GM21786 (cell line): ENCODE measurements at regions not wholly inside any gene's neighbourhood (a gene's known extent, or its start where the extent isn't known, plus 50 kb on each side); places are given as distances from the start of the nearest gene placed in this dataset.
A peak's percentile ranks its signal among the peaks of the same experiment; 100 is the strongest.

Source experiments
- ATAC-seq: cut with Tn5 transposase; IDR thresholded peaks from one replicate; pipeline ENCODE4 v1.9.1; 2021; ENCODE audit not compliant: unreplicated experiment

DNA sequence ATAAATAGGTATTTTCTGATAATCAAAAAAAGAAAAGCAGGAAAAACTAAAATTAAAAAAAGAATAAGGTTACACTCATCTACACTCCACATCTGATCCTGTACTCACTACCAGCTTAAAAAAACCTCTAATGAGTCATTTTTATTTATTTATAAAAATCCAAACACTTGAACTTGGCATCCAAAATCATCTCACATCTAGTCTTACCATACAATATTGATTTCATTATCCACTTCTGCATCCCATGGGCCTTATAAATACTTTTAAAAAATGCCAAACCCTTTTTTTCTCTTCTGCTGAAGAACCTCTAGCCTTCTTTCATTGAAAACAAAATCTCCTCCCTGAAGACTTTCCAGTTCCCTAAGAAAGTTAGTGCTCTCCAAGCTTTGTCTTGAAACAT lies 109.7 kb downstream of the TMTC3 start:
- no peak for ATAC-seq

DNA sequence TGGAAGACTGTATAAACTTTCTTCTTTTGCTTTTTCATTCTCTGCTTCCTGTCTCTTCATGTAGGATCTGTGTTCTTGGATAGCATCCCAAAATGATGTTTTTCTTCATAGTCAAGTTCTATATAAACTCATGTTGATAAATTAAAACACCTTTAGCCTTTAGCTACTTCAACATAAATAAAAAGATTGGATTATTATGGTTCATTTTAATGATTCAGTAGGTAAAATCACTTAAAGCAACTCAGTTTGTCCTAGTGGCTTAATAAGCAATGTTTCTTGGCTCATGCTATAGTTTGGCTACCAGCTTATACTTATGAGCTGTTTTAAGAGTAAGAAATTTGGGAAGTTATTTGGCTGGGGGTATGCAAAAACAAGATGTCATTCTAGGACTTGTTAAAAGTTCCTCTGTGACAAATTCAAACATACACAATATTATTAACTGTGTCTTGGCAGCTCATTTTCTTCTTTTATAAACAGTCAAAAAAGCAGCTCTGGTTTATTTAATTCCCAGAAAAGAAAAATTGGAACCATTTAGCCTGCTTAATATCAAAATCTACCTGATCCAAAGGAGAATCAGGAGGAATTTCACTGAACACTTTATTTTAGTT lies 111.4 kb downstream of the TMTC3 start:
- no peak for ATAC-seq

DNA sequence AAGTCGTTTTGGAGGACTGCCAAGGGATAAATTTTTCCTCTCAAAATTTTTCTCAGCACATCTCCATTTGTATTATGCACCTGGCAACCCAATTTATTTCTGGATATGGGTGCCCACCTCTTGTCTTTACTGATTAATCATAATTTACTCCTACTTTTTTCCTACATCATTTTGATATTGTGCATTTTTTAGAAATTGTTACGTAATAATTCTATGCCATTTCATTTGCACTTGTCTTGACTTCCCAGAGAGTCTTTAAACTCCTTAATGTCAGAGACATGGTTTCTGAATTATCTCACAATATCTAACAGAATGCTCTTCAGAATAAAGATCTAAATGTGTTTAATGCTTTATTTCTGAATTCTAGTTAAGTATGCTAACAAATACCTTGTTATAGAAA lies 113.1 kb downstream of the TMTC3 start:
- ATAC-seq: no peak

DNA sequence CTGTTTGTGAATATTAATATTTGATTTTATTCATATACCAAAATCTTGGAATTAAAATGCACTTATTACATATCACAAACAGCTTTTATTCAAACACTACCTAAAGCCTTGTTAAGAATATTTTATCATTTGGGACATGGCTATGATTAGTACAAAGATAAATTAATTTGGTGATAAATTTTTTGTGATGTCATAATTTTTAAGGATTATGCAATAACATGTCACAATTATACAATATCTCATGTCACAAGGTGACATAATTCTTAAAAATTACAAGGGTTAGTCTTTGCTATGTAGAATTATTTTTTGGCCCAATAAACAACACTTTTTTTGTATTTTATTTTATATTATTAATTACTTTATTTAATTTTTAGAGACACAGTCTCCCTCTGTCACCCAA lies 113.7 kb downstream of the TMTC3 start:
- ATAC-seq: no peak

DNA sequence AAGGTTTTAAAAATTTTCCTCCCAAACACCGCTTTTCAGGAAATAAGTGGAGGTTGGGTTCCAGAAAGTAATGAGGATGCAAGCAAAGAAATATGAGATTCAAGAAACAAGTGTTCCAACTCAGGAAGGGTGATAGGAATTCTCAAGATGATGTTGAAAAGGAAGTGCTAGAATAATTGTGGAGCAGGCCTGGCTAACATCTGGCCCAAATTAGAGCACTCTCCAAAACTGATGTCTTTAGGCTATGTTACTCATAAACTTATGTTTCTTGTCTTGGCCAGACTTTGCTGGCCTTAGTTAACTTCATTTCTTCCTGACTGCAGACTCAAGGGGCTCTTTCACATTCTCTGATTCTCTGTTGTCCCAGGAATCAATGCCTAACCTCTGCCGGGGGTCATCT lies 116.3 kb downstream of the TMTC3 start:
- ATAC-seq: no peak

DNA sequence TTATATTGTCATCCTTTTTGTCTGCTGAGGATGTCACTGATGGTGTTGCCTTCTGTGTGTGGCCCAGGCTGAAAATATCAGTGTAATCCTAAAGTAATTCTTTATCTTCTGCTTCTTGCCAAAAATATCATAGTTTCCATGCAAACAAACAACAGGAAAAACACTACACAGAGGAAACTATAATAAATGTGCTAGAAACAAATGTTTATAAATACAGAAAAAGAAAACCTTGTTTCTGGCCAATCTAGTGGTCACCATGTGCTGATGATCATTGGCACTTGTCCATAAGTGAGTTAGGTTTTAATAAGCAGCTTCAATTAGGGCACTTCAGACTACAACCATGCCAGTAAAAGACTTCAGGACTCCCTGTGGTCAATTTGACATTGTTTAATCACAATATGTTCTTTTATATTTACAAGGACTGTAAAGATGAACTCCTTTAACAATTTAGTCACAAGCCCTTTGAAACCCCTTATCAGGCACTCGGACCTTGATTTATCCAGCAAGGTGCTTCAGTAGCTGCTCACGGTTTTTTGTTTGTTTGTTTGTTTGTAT lies 124.8 kb downstream of the TMTC3 start:
- no peak for ATAC-seq

DNA sequence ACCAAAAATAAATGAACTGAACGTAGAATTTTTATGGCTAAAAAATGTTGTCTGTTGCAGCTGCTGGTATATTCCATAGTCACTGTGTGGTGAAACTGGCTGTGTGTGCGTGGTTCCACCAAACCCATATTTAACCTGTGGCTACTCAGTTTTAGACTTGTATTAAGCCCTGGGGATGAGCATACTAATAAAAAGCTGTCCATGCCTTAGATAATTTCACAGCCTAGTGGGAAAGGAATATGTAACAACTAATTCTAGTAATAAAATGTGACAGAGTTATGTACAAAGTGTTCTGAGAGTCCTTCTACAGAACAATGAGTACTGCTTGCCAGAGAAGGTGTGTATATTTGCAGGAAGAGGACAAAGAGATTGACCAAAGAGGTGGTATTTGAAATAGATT lies 125.5 kb downstream of the TMTC3 start:
- no peak for ATAC-seq

DNA sequence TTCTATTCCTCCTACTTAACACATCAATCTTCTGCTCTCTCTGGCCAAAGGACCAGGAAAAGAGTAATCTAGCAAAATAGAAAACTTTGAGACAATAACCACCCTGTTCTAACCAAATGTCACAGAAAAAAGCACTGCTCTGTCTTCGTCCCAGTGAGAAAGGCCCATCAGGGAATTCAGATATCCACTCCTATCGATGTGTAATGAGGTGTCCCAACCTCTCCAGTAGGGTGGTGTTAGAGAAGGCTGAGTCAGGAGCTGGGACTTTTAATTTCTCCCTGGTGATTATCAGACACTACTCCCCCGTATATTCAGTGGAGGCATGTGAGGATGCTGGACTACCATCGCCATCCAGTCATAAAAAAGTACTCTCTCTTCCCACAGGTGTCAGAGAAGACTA lies 130.3 kb downstream of the TMTC3 start:
- no peak for ATAC-seq

DNA sequence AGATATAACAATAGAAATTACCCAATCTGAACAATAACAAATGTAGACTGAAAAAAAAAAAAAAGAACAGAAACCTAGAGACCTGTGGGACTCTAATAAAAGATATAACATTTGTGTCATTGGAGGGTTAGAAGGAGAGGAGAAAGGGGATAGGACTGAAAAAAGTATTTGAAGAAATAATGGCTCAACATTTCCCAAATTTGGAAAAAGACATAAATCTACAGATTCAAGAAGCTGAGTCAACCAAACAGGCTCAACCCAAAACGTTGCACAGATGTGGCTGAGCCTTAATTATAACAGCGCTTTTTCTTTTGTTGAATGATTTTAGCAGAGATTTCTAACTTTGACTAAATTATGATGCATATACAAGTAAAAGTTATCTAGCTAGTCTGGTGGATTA lies 131.3 kb downstream of the TMTC3 start:
- ATAC-seq: no peak

DNA sequence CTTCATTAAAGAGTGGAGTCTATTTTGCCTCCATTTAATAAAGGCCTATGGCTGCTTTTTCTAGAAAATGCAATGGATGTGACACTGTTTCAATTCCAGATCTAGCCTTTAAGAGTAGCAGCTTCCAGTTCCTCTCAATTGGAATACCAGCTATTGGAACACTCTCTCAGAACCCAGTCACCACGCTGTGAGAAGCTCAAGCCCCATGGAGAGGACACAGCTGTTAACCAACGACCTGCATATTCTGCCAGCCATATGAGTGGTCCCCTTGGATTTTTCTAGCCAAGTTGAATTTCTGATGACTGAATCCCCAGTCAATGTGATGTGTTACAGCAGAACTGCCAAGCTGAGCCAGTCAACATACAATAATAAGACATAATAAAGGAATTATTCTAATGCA lies 131.8 kb downstream of the TMTC3 start:
- ATAC-seq: no peak

DNA sequence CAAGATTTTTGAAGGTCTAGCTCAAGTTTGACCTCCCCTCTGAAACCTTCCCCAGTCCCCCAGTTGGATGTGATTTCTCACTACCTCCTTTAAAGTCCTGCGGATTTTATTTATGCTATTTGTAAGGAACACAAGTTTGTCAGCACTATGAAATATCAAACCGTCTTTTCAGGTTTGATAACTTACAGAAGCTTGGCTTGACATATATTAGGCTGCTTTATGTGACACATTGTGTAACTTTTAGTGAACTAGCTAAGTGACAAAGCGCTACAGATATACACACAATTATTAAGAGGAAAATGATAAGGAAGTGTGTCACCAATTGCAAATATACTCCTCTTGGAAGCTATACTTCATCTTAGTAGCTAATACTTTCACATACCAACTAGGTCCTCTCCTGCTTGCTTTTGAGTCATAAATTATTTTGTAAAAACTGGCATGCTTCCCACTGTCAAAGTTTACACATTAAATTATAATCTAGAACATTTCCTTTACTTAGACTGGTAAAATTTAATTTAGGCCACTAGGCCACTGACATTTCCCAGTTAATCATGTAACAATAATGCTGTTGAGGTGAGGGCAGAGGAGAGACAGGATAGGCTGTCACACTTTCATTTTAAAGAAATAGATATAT lies 149.5 kb downstream of the TMTC3 start:
- no peak for ATAC-seq

DNA sequence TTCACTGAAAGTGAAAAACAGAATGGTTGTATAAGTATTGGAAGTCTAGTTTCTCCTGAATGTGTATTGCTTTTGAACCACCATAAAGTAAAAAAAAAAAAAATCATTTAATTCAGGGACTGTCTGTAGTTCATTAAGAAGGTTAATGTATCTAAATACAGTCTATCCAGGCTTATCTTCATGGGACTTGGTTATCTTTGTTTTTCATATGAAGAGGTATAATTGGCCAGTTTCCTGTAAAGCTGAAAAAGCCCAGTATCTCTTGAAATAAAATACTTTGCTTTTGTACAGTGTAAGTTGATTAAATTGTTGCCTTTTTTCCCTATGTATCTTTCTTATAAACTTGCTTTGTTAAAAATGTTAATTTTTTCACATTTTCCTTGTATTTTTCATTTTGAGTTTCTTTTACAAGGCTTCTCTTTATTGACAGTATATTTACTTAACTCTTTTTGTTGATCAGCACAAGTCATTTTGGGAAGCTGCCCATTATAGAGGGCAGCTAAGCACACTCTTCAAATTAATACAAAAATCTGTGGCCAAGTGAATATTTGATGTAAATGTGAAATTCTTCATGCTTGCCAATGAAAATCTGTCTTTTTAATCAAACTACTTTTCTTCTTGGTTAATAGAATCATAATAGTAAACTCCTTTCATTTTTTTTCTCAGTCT lies 156.0 kb downstream of the TMTC3 start:
- ATAC-seq: no peak

DNA sequence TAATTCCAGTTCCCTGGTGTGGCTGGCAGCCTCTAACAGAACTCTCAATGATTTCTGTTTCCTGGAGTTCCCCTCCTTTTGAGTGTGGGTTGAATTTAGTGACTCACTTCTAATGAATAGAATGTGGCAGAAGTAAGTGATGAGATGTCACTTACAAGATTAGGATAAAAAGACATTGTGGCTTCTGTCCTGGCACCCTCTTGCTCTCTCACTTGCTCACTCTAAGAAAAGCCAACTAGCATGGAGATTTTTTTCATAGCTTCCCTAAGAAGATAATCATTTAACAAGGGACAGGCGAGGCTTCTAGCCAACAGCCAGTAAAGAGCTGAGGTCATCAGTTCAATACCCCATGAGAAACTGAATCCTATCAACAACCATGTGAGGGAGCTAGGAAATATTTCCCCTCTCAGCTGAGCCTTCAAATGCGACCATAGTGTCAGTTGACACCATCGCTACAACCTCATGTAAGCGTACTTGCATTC lies 156.7 kb downstream of the TMTC3 start:
- peak; percentile 27 for ATAC-seq

DNA sequence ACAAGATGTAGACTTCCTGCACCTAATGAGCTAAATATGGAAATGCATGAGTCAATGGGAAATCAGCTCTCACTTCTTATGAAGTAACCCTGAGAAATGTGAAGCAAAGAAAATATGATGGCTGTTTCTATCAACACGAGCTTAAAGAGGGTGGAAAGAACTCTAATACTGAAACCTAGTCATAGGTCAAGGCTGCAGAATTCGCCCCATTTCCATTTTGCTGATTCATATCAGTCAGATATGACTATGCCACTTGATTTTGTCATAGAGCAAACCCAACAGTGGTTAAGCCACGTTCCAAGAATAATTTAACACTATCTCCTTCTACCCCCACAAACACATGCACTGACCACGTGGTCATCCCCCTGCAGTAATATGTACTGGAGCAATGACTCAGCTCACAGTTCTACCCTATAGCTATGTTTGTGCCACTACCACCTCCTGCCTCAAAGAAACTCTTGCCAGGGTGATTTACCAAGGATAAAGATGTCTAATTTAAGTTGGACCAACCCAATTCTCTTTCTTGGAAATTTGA lies 157.5 kb downstream of the TMTC3 start:
- ATAC-seq: peak; percentile 93

DNA sequence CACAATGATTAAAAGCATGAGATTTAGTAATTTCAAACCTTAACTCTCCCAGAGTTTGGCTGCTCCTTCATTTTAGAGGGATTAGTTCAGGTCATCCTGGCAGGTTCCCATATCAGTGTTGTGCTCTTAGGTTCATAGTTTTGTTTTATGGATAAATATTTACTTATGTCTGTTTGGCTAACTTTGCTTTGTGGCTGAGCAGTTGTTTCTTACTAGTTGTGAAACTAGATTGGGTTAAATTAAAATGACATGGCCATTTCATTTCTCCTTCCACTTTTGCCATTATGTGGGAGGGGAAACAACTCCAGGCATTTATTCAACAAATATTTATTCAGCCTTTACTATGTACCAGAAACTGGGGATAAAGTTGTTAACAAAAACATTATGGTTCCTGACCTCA lies 158.8 kb downstream of the TMTC3 start:
- ATAC-seq: no peak

DNA sequence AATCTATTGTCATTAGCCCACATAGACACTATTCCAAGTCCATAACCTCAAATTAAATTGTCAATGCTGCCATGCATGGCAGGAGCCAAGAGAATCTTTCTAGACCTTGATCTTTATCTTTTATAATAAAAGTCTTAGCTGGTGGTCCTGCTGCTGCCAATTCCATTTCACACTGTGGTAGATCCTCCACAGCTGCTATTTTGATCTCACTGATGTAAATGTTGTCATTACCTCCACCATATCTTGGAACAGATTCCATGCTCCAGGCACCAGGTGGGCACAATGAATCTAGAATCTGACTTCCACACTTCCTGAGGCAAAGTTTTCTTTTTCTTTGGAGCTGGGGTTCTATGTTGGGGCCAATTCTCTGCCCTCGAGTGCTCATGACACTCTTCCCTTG lies 161.2 kb downstream of the TMTC3 start:
- no peak for ATAC-seq

DNA sequence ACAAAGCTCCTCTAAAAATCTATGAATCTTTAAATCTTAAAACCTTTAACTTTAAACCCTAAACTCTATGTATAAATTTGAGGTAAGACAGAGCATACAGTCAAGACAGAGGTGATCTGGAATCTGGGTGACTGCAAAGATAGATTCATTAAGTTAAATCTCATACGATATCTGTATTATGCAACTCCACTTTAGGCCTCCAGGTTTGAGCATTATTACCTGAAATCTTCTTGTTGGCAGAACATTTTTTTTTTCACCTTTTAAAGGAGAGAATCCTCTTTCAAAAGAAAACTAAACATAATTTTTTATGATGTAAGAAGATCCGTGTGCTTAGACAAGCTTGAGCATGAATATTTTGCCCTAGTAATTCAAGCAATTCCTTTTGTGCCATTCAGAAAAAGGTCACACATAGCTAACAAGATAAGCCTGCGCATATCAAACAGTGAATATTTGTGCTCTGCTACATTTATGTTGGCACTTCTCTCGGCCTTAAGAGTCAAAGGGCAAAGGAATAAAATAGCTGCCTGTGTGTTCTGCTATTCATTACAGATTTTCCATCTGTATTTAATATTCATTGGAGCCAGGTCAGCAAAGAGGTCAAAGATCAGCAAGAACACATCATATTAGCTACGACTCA lies 163.3 kb downstream of the TMTC3 start:
- ATAC-seq: no peak

DNA sequence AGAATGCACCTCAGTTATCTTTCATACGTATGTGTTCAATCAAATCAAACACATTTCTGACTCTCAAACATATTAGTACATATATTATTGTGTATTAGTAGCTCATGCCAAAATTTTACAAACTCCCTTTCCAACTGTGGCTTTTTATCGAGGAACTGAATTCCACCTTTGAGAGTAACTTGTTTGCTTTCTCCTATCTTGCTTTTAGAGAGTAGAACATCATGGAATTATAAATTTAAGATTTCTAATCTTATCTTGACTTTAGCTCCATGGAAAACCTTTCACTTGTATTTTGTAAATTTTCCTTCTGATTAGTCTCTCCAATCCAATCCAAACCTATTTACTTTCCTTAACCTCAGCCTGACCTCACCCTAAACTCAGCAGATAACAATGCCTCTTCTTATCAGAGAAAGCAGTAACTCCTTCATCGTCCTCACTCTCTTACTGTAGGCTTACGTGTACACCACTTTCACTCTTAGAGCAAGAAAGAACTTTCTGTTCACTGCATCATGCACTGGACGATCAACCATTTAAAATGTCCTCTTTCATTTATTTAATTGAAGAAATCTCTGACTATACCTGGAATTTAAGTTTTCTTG lies 164.5 kb downstream of the TMTC3 start:
- peak; percentile 54 for ATAC-seq

DNA sequence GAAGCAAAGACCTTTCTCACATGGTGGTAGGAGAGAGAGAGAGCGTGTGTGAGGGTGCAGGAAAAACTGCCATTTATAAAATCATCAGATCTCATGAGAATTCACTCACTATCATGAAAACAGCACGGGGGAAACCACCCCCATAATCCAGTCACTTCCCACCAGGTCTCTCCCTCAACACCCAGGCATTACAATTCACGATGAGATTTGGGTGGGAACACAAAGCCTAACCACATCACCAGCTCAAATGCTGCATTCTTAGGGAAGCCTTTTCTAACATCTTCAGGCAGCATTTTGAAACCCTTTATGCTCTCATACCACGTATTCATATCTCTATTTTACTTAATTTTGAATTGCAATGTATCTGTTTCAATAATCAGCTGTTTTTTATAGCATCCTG lies 165.9 kb downstream of the TMTC3 start:
- no peak for ATAC-seq

DNA sequence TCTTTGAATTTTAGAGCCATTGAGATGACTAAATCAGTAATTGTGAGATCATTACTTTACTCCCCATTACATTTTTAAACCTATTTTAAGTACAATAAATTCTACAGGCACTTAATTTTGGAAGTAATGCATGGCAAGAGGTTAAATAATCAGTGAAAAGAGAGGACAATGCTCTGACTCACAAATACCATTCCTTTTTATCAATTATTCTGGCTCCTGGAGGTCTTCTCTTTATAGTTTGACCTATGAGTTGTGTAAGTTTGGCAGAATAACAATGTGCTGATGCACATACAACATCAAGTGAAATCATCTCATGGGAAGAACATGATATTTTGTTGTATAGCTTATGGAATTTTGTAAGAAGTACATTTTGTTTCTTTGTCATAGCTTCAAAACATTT lies 166.7 kb downstream of the TMTC3 start:
- no peak for ATAC-seq

DNA sequence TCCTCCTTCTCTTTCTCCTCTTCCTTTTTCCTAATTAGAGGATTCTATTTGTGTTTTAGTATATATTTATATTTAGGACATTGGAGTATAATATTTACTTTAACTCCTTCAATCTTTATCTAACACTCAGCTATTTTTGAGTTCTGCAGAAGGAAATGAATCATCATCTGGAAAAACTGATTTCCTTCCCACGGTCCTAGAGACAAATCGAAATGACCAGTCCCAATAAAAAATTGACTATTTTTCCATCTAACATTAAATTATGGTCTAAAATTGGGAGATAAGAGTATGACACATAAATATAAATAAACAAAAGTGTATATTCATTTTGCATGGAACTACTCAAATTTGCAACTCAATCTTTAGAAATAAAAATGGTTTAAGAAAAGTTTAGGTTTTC lies 167.4 kb downstream of the TMTC3 start:
- ATAC-seq: no peak
